Tibial artery (tissue), 4 donors: ENCODE measurements at regions not wholly inside any gene's neighbourhood (a gene's known extent, or its start where the extent isn't known, plus 50 kb on each side); places are given as distances from the start of the nearest gene placed in this dataset.

ENCODE experiments used
- DNase-seq, 2 donors: peaks; one replicate each; pipeline ENCODE4 v3.0.0-alpha.2; 2019
- H3K27ac ChIP-seq, 2 donors: fragments of 200-600 bp; sonication (generic) in 1 of 2; 1 replicate in 1 of 2; 2 replicates in 1 of 2; pipeline ENCODE4 v1.5.1; 2018 to 2019; ENCODE audit warnings: mild to moderate bottlenecking in 1 of 2
- H3K27me3 ChIP-seq, 2 donors: fragments of 200-600 bp; sonication (generic) in 1 of 2; one replicate each; pipeline versions ENCODE4 v1.5.1 to v1.6.0; 2016 to 2019
- H3K36me3 ChIP-seq, 3 donors: fragments of 200-600 bp; sonication (generic) in 2 of 3; one replicate each; pipeline ENCODE4 v1.5.1; 2016 to 2019; ENCODE audit warnings: mild to moderate bottlenecking in 2 of 3
- H3K4me1 ChIP-seq, 4 donors: fragments of 200-600 bp; sonication (generic) in 2 of 4; 1 replicate in 3 of 4; 2 replicates in 1 of 4; pipeline ENCODE4 v1.5.1; 2016 to 2019
- H3K4me3 ChIP-seq, 2 donors: fragments of 200-600 bp; sonication (generic) in 1 of 2; 1 replicate in 1 of 2; 2 replicates in 1 of 2; pipeline ENCODE4 v1.5.1; 2018 to 2019; ENCODE audit warnings: mild to moderate bottlenecking in 2 of 2
- H3K9me3 ChIP-seq, 3 donors: fragments of 200-600 bp; sonication (generic) in 1 of 3; one replicate each; pipeline ENCODE4 v1.5.1; 2016 to 2019
- CTCF ChIP-seq, 2 experiments: fragments of 200-600 bp in 1 of 2; fragments of 450-650 bp in 1 of 2; IDR thresholded peaks; one replicate each; pipeline ENCODE4 v1.5.1; 2017 to 2019; ENCODE audit warnings: antibody characterized with exemption in 2 of 2, mild to moderate bottlenecking in 1 of 2, moderate library complexity in 1 of 2
- intact Hi-C: fragments of 100-400 bp; cut with DNase I; formaldehyde crosslinking; loops from one replicate; pipeline ENCODE4 v1.15.0; 2023; ENCODE audit warnings: low total_unique reads

- DNase-seq, result no peak
- H3K4me1 ChIP-seq, result no peaks in the 10 kb centered on the region
- no peak overlapping the region for H3K27ac ChIP-seq
- no peaks in the 10 kb centered on the region for H3K27me3 ChIP-seq
- no peaks in the 10 kb centered on the region for H3K36me3 ChIP-seq
- H3K9me3 ChIP-seq, result no peaks in the 10 kb centered on the region
- TF ChIP-seq CTCF (IDR thresholded peaks at IDR 0.05), result no peak
- no peak overlapping the region for H3K4me3 ChIP-seq
- intact Hi-C loops, result no loop called here
Observed at GRCh38 chr5:40334242-40334635, 345.5 kb upstream of the PTGER4 start.

- Histone ChIP-seq H3K27me3 (no peaks in the 10 kb centered on the region), H3K9me3 (no peaks in the 10 kb centered on the region), H3K4me1 (no peaks in the 10 kb centered on the region), H3K27ac (no peak overlapping the region), H3K36me3 (no peaks in the 10 kb centered on the region), H3K4me3 (no peak overlapping the region)
- intact Hi-C loops, result no loop called here
- TF ChIP-seq CTCF (IDR thresholded peaks at IDR 0.05), result no peak
- no peak for DNase-seq
Observed at GRCh38 chr5:40333459-40334241, 346.1 kb upstream of the PTGER4 start.

GRCh38 chr5:40332970-40333369 is 346.7 kb upstream of the PTGER4 start:
- intact Hi-C loops, result no loop called here
- H3K4me1 ChIP-seq, result no peaks in the 10 kb centered on the region
- H3K27me3 ChIP-seq, result no peaks in the 10 kb centered on the region
- H3K4me3 ChIP-seq, result no peak overlapping the region
- no peak for TF ChIP-seq CTCF (IDR thresholded peaks at IDR 0.05)
- no peaks in the 10 kb centered on the region for H3K9me3 ChIP-seq
- H3K36me3 ChIP-seq, result no peaks in the 10 kb centered on the region
- DNase-seq, result no peak
- H3K27ac ChIP-seq, result no peak overlapping the region

GRCh38 chr5:40331616-40332015 is 348.1 kb upstream of the PTGER4 start:
- Histone ChIP-seq H3K27ac (no peak overlapping the region), H3K4me1 (no peaks in the 10 kb centered on the region), H3K9me3 (no peaks in the 10 kb centered on the region), H3K27me3 (no peaks in the 10 kb centered on the region), H3K36me3 (no peaks in the 10 kb centered on the region), H3K4me3 (no peak overlapping the region)
- no peak for TF ChIP-seq CTCF (IDR thresholded peaks at IDR 0.05)
- DNase-seq, result no peak
- intact Hi-C loops, result no loop called here

GRCh38 chr5:40321514-40321913 is 358.2 kb upstream of the PTGER4 start:
- intact Hi-C loops, result no loop called here
- Histone ChIP-seq H3K4me3 (no peak overlapping the region), H3K36me3 (no peaks in the 10 kb centered on the region), H3K27ac (no peak overlapping the region), H3K4me1 (no peaks in the 10 kb centered on the region), H3K27me3 (no peaks in the 10 kb centered on the region), H3K9me3 (no peaks in the 10 kb centered on the region)
- no peak for TF ChIP-seq CTCF (IDR thresholded peaks at IDR 0.05)
- DNase-seq, result no peak

GRCh38 chr5:40318395-40318794 is 361.3 kb upstream of the PTGER4 start:
- no peak for TF ChIP-seq CTCF (IDR thresholded peaks at IDR 0.05)
- H3K4me3 ChIP-seq, result no peak overlapping the region
- no peak overlapping the region for H3K27ac ChIP-seq
- DNase-seq, result no peak
- intact Hi-C loops, result no loop called here
- no peaks in the 10 kb centered on the region for H3K9me3 ChIP-seq
- H3K27me3 ChIP-seq, result no peaks in the 10 kb centered on the region
- H3K4me1 ChIP-seq, result no peaks in the 10 kb centered on the region
- no peaks in the 10 kb centered on the region for H3K36me3 ChIP-seq
